HCT116 (cell line): ENCODE measurements at regions not wholly inside any gene's neighbourhood (a gene's known extent, or its start where the extent isn't known, plus 50 kb on each side); places are given as distances from the start of the nearest gene placed in this dataset.

Source experiments
- ATAC-seq: fragments of 200-7000 bp; cut with Tn5 transposase; 2 replicates; pipeline ENCODE4 v1.9.1; 2020; ENCODE audit warnings: mild to moderate bottlenecking, moderate library complexity
- BruUV-seq: library from RNA; stranded (reverse); fragments of 400-500 nt; replicated peaks from 2 replicates; lab custom pipeline; 2021; lab: Mats Ljungman, UMichigan
- CTCF ChIA-PET: fragments of 300-600 bp; sonication (Branson Sonifier 250); formaldehyde crosslinking; loops from one replicate; lab custom pipeline; 2021; ENCODE audit warnings: antibody characterized with exemption; lab: Charles Lee
- POLR2A ChIA-PET: fragments of 300-600, 350-600 bp; sonication (Branson Sonifier 250); formaldehyde crosslinking; loops from one replicate; lab custom pipeline; 2021; ENCODE audit warnings: antibody characterized with exemption; lab: Charles Lee
- RAD21 ChIA-PET, 2 experiments: fragments of 300-600 bp; sonication (Branson Sonifier 250); formaldehyde crosslinking; loops; one replicate each; lab custom pipeline; 2023; ENCODE audit warnings: low total read pairs in 2 of 2; ENCODE audit not compliant: uncharacterized antibody in 2 of 2, unreplicated experiment in 2 of 2, low non-redundant PET in 1 of 2; lab: Charles Lee
- DNase-seq: peaks from one replicate; pipeline ENCODE4 v3.0.0-alpha.2; 2010; ENCODE audit warnings: low read depth, low spot score
- H2AFZ ChIP-seq: fragments of 200-600 bp; shearing (Covaris generic), sonication (generic); 2 replicates; pipeline ENCODE4 v1.6.1; 2017; ENCODE audit warnings: low read depth, mixed run types, mixed read lengths, antibody characterized with exemption, low read length; ENCODE audit not compliant: poor library complexity, severe bottlenecking
- H3K27ac ChIP-seq: 2 replicates; pipeline ENCODE4 v1.5.1; 2012; ENCODE audit warnings: low read depth, low read length
- H3K27me3 ChIP-seq: fragments of 200-600 bp; sonication (generic); 2 replicates; pipeline ENCODE4 v1.6.1; 2016; ENCODE audit warnings: mixed run types, low read length, mixed read lengths; ENCODE audit not compliant: insufficient read depth
- H3K36me3 ChIP-seq, 2 experiments: fragments of 200-500 bp in 1 of 2; fragments of 200-600 bp in 1 of 2; sonication (Bioruptor generic) in 1 of 2; sonication (generic) in 1 of 2; 2 replicates each; pipeline versions ENCODE4 v1.5.1 to v1.6.1; 2014 to 2016; ENCODE audit warnings: low read length in 2 of 2, inconsistent platforms in 1 of 2, mixed read lengths in 1 of 2, mixed run types in 1 of 2; ENCODE audit not compliant: insufficient read depth in 2 of 2, control insufficient read depth in 1 of 2
- H3K4me1 ChIP-seq, 2 experiments: fragments of 200-600 bp in 1 of 2; sonication (generic) in 1 of 2; 2 replicates each; pipeline versions ENCODE4 v1.5.1 to v1.6.1; 2012 to 2017; ENCODE audit warnings: low read length in 2 of 2, inconsistent platforms in 1 of 2, mild to moderate bottlenecking in 1 of 2, mixed read lengths in 1 of 2, mixed run types in 1 of 2, moderate library complexity in 1 of 2; ENCODE audit not compliant: insufficient read depth in 2 of 2, control insufficient read depth in 1 of 2
- H3K4me2 ChIP-seq: fragments of 200-600 bp; sonication (generic); 2 replicates; pipeline ENCODE4 v1.6.1; 2017; ENCODE audit warnings: mixed run types, low read length, mixed read lengths
- H3K4me3 ChIP-seq, 2 experiments: fragments of 200-600 bp in 1 of 2; sonication (generic) in 1 of 2; replicated peaks in 1 of 2; 2 replicates each; pipeline ENCODE4 v1.5.1; 2011 to 2016; ENCODE audit warnings: low read length in 2 of 2, control low read depth in 1 of 2, low read depth in 1 of 2, mild to moderate bottlenecking in 1 of 2, mixed read lengths in 1 of 2, mixed run types in 1 of 2
- H3K79me2 ChIP-seq: fragments of 200-600 bp; sonication (generic); 2 replicates; pipeline ENCODE4 v1.6.1; 2017; ENCODE audit warnings: mild to moderate bottlenecking, mixed run types, low read length, moderate library complexity, mixed read lengths; ENCODE audit not compliant: insufficient read depth
- H3K9ac ChIP-seq: fragments of 200-600 bp; sonication (generic); 2 replicates; pipeline ENCODE4 v1.6.1; 2016; ENCODE audit warnings: low read length, mixed read lengths
- H3K9me2 ChIP-seq: fragments of 200-600 bp; sonication (generic), shearing (Covaris generic); 2 replicates; pipeline ENCODE4 v1.6.1; 2017; ENCODE audit warnings: mixed run types, mild to moderate bottlenecking, moderate library complexity; ENCODE audit not compliant: insufficient read depth
- H3K9me3 ChIP-seq, 2 experiments: fragments of 200-500 bp in 1 of 2; fragments of 200-600 bp in 1 of 2; sonication (Bioruptor generic) in 1 of 2; sonication (generic) in 1 of 2; 2 replicates each; pipeline ENCODE4 v1.6.1; 2014 to 2017; ENCODE audit warnings: low read length in 2 of 2, mixed read lengths in 2 of 2, inconsistent platforms in 1 of 2, low read depth in 1 of 2, mild to moderate bottlenecking in 1 of 2, mixed run types in 1 of 2, moderate library complexity in 1 of 2; ENCODE audit not compliant: control insufficient read depth in 1 of 2, insufficient read depth in 1 of 2
- H4K20me1 ChIP-seq: fragments of 200-600 bp; sonication (generic), shearing (Covaris generic); 2 replicates; pipeline ENCODE4 v1.6.1; 2017; ENCODE audit warnings: mixed run types, mild to moderate bottlenecking, moderate library complexity; ENCODE audit not compliant: insufficient read depth
- ELF1 ChIP-seq: IDR thresholded peaks from 2 replicates; pipeline ENCODE4 v1.6.1; 2012; ENCODE audit warnings: low read depth, borderline replicate concordance
- EZH2 ChIP-seq: fragments of 200-600 bp; sonication (generic); IDR thresholded peaks from 2 replicates; pipeline ENCODE4 v1.6.1; 2017; ENCODE audit warnings: antibody characterized with exemption, mixed run types
- SIN3A ChIP-seq: IDR thresholded peaks from 2 replicates; pipeline ENCODE4 v1.6.1; 2012; ENCODE audit warnings: low read depth
- SP1 ChIP-seq: IDR thresholded peaks from 2 replicates; pipeline ENCODE4 v1.6.1; 2012; ENCODE audit warnings: low read depth
- ZFX ChIP-seq: fragments of 450-650 bp; IDR thresholded peaks from 2 replicates; pipeline ENCODE4 v1.6.1; 2017
- intact Hi-C: fragments of 100-400 bp; cut with micrococcal nuclease; formaldehyde crosslinking; loops from 2 replicates; pipeline ENCODE4 v1.10.0; 2022

- DNase-seq (no peak), ATAC-seq (no peak)
- no peaks in the 10 kb centered on the region for H3K36me3 ChIP-seq
- H3K27ac ChIP-seq: no peak overlapping the region
- no peak for TF ChIP-seq EZH2
- H3K4me2 ChIP-seq: no peak overlapping the region
- no peaks in the 10 kb centered on the region for H3K9me2 ChIP-seq
- no peaks in the 10 kb centered on the region for H4K20me1 ChIP-seq
- ChIA-PET CTCF (no interaction called here), POLR2A (no interaction called here), RAD21 (no interaction called here)
- no TSS peak for BruUV-seq
- H3K27me3 ChIP-seq: no peaks in the 10 kb centered on the region
- no peak overlapping the region for H2AFZ ChIP-seq
- no peaks in the 10 kb centered on the region for H3K9me3 ChIP-seq
- no peak overlapping the region for H3K9ac ChIP-seq
- no peaks in the 10 kb centered on the region for H3K79me2 ChIP-seq
- H3K4me1 ChIP-seq: peaks cover 0 to 2% of the 10 kb centered on the region in 2 experiments; a peak in 1 of 4 replicates
- intact Hi-C loops: no loop called here
- H3K4me3 ChIP-seq: no peak overlapping the region
These were observed 142.6 kb upstream of the TAB2 start for GRCh38 chr6:149174962-149175361.

GRCh38 chr6:149176971-149177667, 140.4 kb upstream of the TAB2 start:
- ChIA-PET RAD21 (no interaction called here), CTCF (no interaction called here), POLR2A (no interaction called here)
- H3K9me2 ChIP-seq: no peaks in the 10 kb centered on the region
- H3K4me3 ChIP-seq: no peak overlapping the region
- BruUV-seq: no TSS peak
- no peak overlapping the region for H2AFZ ChIP-seq
- no peak for ATAC-seq
- H3K4me1 ChIP-seq: no peaks in the 10 kb centered on the region
- DNase-seq: no peak
- H3K4me2 ChIP-seq: no peak overlapping the region
- H3K9ac ChIP-seq: no peak overlapping the region
- H3K27me3 ChIP-seq: no peaks in the 10 kb centered on the region
- no peak overlapping the region for H3K27ac ChIP-seq
- no peaks in the 10 kb centered on the region for H3K9me3 ChIP-seq
- H3K79me2 ChIP-seq: no peaks in the 10 kb centered on the region
- intact Hi-C loops: no loop called here
- no peaks in the 10 kb centered on the region for H3K36me3 ChIP-seq
- no peak for TF ChIP-seq SIN3A
- no peak for TF ChIP-seq SP1
- no peak for TF ChIP-seq ZFX
- no peak for TF ChIP-seq ELF1
- H4K20me1 ChIP-seq: no peaks in the 10 kb centered on the region
